Smooth muscle cell (in vitro differentiated cells): ENCODE measurements at regions not wholly inside any gene's neighbourhood (a gene's known extent, or its start where the extent isn't known, plus 50 kb on each side); places are given as distances from the start of the nearest gene placed in this dataset.

Source experiments
- DNase-seq: peaks from one replicate; lab custom pipeline; 2025; ENCODE audit not compliant: unreplicated experiment; lab: John Stamatoyannopoulos, UW
- H2AFZ ChIP-seq: fragments of 200-600 bp; sonication (generic); 2 replicates; pipeline ENCODE4 v1.6.0; 2016; ENCODE audit warnings: antibody characterized with exemption, low read depth, mild to moderate bottlenecking
- H3F3A ChIP-seq: fragments of 200-600 bp; sonication (generic); 2 replicates; pipeline ENCODE4 v1.6.0; 2017; ENCODE audit warnings: antibody characterized with exemption, low read depth
- H3K27ac ChIP-seq: fragments of 200-600 bp; sonication (generic); 2 replicates; pipeline ENCODE4 v1.5.1; 2016; ENCODE audit warnings: low read depth, mild to moderate bottlenecking
- H3K27me3 ChIP-seq: fragments of 200-600 bp; sonication (generic); 2 replicates; pipeline ENCODE4 v1.6.1; 2016; ENCODE audit warnings: low read depth, mild to moderate bottlenecking
- H3K36me3 ChIP-seq: fragments of 200-600 bp; sonication (generic); 2 replicates; pipeline ENCODE4 v1.5.1; 2016; ENCODE audit warnings: low read depth
- H3K4me1 ChIP-seq: fragments of 200-600 bp; sonication (generic); 2 replicates; pipeline ENCODE4 v1.5.1; 2016; ENCODE audit warnings: low read depth
- H3K4me2 ChIP-seq: fragments of 200-600 bp; sonication (generic); 2 replicates; pipeline ENCODE4 v1.6.0; 2016; ENCODE audit warnings: mild to moderate bottlenecking
- H3K4me3 ChIP-seq: fragments of 200-600 bp; sonication (generic); 2 replicates; pipeline ENCODE4 v1.5.1; 2016; ENCODE audit warnings: mild to moderate bottlenecking
- H3K79me2 ChIP-seq: fragments of 200-600 bp; sonication (generic); 2 replicates; pipeline ENCODE4 v1.6.0; 2016; ENCODE audit warnings: low read depth, mild to moderate bottlenecking
- H3K9ac ChIP-seq: fragments of 200-600 bp; sonication (generic); 2 replicates; pipeline ENCODE4 v1.6.0; 2016; ENCODE audit warnings: low read depth
- H3K9me3 ChIP-seq: fragments of 200-600 bp; sonication (generic); replicated peaks from 2 replicates; pipeline ENCODE4 v1.5.1; 2016; ENCODE audit warnings: low read depth
- H4K20me1 ChIP-seq: fragments of 200-600 bp; sonication (generic); 2 replicates; pipeline ENCODE4 v1.6.0; 2016; ENCODE audit warnings: low read depth
- WGBS: methylation state at CpG from one replicate; pipeline ENCODE4 v1.1.7; 2016; ENCODE audit warnings: low lambda C conversion rate; 5-methylcytosine and 5-hydroxymethylcytosine counted together
- TF ChIP-seq, protein P1 (sequence below): fragments of 200-600 bp; sonication (generic); IDR thresholded peaks from 2 replicates; pipeline ENCODE4 v1.5.1; 2017; ENCODE audit warnings: borderline replicate concordance, mild to moderate bottlenecking, antibody characterized with exemption; ENCODE audit not compliant: insufficient read depth, poor library complexity, severe bottlenecking

DNA sequence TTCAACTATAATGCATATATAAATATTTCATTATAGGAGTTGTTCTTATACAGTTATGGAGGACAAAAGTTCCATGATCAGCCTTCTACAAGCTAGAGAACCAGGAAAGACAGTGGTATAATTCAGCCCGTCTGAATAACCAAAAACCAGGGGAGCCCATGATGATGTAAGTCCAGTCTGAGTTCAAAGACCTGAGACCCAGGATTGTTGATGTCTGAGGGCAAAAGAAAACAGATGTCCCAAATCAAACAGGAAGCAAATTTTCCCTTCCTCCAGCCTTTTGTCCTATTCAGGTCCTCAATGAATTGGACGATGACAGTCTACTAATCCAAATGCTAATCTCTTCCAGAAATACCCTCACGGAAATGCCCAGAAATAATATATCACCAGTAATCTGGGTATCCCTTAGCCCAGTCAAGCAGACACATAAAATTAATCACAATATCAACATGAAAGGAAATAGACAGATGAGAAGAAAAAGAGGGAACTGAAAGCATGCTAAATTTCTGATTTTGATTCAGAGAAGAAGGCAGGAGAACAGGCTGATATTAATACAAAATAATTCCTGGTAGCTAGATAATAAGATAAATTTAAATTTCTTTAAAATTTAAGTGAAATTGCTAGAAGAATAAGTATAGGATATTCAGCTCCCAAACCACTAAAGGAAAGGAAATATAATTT, 255.6 kb upstream of the CTAGE1 start:
- no peaks in the 10 kb centered on the region for H3K27me3 ChIP-seq
- H3K4me3 ChIP-seq: no peak overlapping the region
- no peak for DNase-seq
- H3K79me2 ChIP-seq: no peaks in the 10 kb centered on the region
- peak overlapping the region; percentile 32 for H2AFZ ChIP-seq
- H3K27ac ChIP-seq: peak overlapping the region; percentile 93
- peak overlapping the region; percentile 30 for H3K9ac ChIP-seq
- H3F3A ChIP-seq: peaks cover 25% of the 10 kb centered on the region
- peaks cover 15% of the 10 kb centered on the region for H3K4me1 ChIP-seq
- TF ChIP-seq, protein P1, sequence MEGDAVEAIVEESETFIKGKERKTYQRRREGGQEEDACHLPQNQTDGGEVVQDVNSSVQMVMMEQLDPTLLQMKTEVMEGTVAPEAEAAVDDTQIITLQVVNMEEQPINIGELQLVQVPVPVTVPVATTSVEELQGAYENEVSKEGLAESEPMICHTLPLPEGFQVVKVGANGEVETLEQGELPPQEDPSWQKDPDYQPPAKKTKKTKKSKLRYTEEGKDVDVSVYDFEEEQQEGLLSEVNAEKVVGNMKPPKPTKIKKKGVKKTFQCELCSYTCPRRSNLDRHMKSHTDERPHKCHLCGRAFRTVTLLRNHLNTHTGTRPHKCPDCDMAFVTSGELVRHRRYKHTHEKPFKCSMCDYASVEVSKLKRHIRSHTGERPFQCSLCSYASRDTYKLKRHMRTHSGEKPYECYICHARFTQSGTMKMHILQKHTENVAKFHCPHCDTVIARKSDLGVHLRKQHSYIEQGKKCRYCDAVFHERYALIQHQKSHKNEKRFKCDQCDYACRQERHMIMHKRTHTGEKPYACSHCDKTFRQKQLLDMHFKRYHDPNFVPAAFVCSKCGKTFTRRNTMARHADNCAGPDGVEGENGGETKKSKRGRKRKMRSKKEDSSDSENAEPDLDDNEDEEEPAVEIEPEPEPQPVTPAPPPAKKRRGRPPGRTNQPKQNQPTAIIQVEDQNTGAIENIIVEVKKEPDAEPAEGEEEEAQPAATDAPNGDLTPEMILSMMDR: no peak
- no peaks in the 10 kb centered on the region for H4K20me1 ChIP-seq
- H3K36me3 ChIP-seq: no peaks in the 10 kb centered on the region
- H3K4me2 ChIP-seq: peak overlapping the region; percentile 72
- no peaks in the 10 kb centered on the region for H3K9me3 ChIP-seq
- WGBS: 21% methylated on average over 3 of the region's 3 CpGs

GRCh38 chr18:22674272-22674671, 256.6 kb upstream of the CTAGE1 start:
- peak overlapping the region; percentile 72 for H3K4me2 ChIP-seq
- H3K36me3 ChIP-seq: no peaks in the 10 kb centered on the region
- peaks cover 15% of the 10 kb centered on the region for H3K4me1 ChIP-seq
- 13% methylated on average over 3 of the region's 3 CpGs for WGBS
- TF ChIP-seq, protein P1: no peak
- H3K9me3 ChIP-seq: no peaks in the 10 kb centered on the region
- H3K79me2 ChIP-seq: no peaks in the 10 kb centered on the region
- H4K20me1 ChIP-seq: no peaks in the 10 kb centered on the region
- peak overlapping the region; percentile 93 for H3K27ac ChIP-seq
- no peak overlapping the region for H2AFZ ChIP-seq
- H3K27me3 ChIP-seq: no peaks in the 10 kb centered on the region
- no peak overlapping the region for H3K4me3 ChIP-seq
- no peak for DNase-seq
- peak overlapping the region; percentile 48 for H3K9ac ChIP-seq
- peaks cover 25% of the 10 kb centered on the region for H3F3A ChIP-seq

GRCh38 chr18:22675006-22675405, 257.3 kb upstream of the CTAGE1 start:
- TF ChIP-seq, protein P1: no peak
- Histone ChIP-seq H3K9me3 (no peaks in the 10 kb centered on the region), H3K27ac (peak overlapping the region; percentile 93), H3K79me2 (no peaks in the 10 kb centered on the region), H4K20me1 (no peaks in the 10 kb centered on the region), H3F3A (peaks cover 25% of the 10 kb centered on the region), H3K4me2 (peak overlapping the region; percentile 5), H3K4me1 (peaks cover 15% of the 10 kb centered on the region), H3K4me3 (no peak overlapping the region), H3K27me3 (no peaks in the 10 kb centered on the region), H3K36me3 (no peaks in the 10 kb centered on the region), H2AFZ (no peak overlapping the region), H3K9ac (peak overlapping the region; percentile 48)
- DNase-seq: no peak

DNA sequence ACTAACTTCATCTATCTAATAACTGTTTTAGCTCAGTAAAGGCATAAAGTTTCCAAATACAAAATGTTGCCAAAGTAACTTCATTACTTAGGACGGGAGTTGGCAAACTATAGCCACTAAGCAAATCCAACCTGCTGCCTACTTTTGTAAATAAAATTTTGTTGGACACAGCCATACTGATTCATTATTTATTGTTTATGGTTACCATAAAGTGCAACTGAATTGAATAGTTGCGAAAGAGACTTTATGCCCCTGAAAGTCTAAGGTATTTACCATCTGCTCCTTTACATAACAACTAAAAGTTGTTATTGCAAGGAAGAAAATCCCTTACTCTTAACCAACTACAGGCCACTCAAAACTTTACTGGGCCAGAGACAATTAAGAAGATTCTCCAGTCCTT, 256.7 kb upstream of the RBBP8 start:
- DNase-seq: no peak
- TF ChIP-seq, protein P1: no peak
- WGBS: 92% methylated on average over 2 of the region's 2 CpGs
- Histone ChIP-seq H3K4me1 (peaks cover 12% of the 10 kb centered on the region), H3F3A (peaks cover 20% of the 10 kb centered on the region), H3K4me3 (no peak overlapping the region), H3K4me2 (no peak overlapping the region), H3K27ac (peak overlapping the region; percentile 93), H4K20me1 (no peaks in the 10 kb centered on the region), H3K9me3 (no peaks in the 10 kb centered on the region), H2AFZ (no peak overlapping the region), H3K27me3 (no peaks in the 10 kb centered on the region), H3K9ac (no peak overlapping the region), H3K79me2 (no peaks in the 10 kb centered on the region), H3K36me3 (no peaks in the 10 kb centered on the region)
